Transverse colon (tissue), 4 donors: ENCODE measurements at regions not wholly inside any gene's neighbourhood (a gene's known extent, or its start where the extent isn't known, plus 50 kb on each side); places are given as distances from the start of the nearest gene placed in this dataset.

Experiments
- DNase-seq: peaks from one replicate; pipeline ENCODE4 v3.0.0-alpha.2; 2019
- H3K27ac ChIP-seq, 4 donors: fragments of 200-600 bp; sonication (generic); 2 replicates each; pipeline ENCODE4 v1.5.1; 2016 to 2018; ENCODE audit warnings: inconsistent platforms in 4 of 4
- H3K27me3 ChIP-seq: fragments of 200-600 bp; sonication (generic); 2 replicates; pipeline ENCODE4 v1.5.1; 2017; ENCODE audit warnings: inconsistent platforms
- H3K36me3 ChIP-seq, 4 donors: fragments of 200-600 bp; sonication (generic); 2 replicates each; pipeline ENCODE4 v1.5.1; 2017 to 2019; ENCODE audit warnings: inconsistent platforms in 4 of 4
- H3K4me1 ChIP-seq, 4 donors: fragments of 200-600 bp; sonication (generic); 2 replicates each; pipeline ENCODE4 v1.5.1; 2017 to 2020; ENCODE audit warnings: inconsistent platforms in 4 of 4
- H3K4me3 ChIP-seq, 4 donors: fragments of 200-600 bp; sonication (generic); 1 replicate in 1 of 4; 2 replicates in 3 of 4; pipeline versions ENCODE4 v1.5.1 to v1.6.1; 2017 to 2019; ENCODE audit warnings: inconsistent platforms in 4 of 4
- H3K9me3 ChIP-seq, 2 donors: fragments of 200-600 bp; sonication (generic); 2 replicates each; pipeline ENCODE4 v1.5.1; 2017 to 2019; ENCODE audit warnings: inconsistent platforms in 2 of 2
- CTCF ChIP-seq, 5 experiments: fragments of 200-600 bp in 3 of 5; fragments of 450-650 bp in 2 of 5; sonication (generic) in 3 of 5; IDR thresholded peaks; 1 replicate in 2 of 5; 2 replicates in 3 of 5; pipeline ENCODE4 v1.5.1; 2016 to 2017; ENCODE audit warnings: antibody characterized with exemption in 5 of 5, inconsistent platforms in 3 of 5, mild to moderate bottlenecking in 2 of 5, moderate library complexity in 1 of 5
- EP300 ChIP-seq: sonication (generic); formaldehyde crosslinking; IDR thresholded peaks from one replicate; pipeline ENCODE4 v1.6.1; 2017; ENCODE audit warnings: antibody characterized with exemption, low read depth
- POLR2A ChIP-seq: fragments of 450-650 bp; IDR thresholded peaks from one replicate; pipeline ENCODE4 v1.6.1; 2016; ENCODE audit warnings: antibody characterized with exemption, mild to moderate bottlenecking, moderate library complexity
- POLR2AphosphoS5 ChIP-seq, 3 donors: sonication (generic); formaldehyde crosslinking; IDR thresholded peaks; one replicate each; pipeline ENCODE4 v1.6.1; 2016; ENCODE audit warnings: antibody characterized with exemption in 3 of 3
- WGBS, 2 donors: methylation state at CpG; one replicate each; pipeline ENCODE4 v1.1.5; 2018; ENCODE audit warnings: low coverage in 1 of 2; 5-methylcytosine and 5-hydroxymethylcytosine counted together
- in situ Hi-C, 4 donors: fragments of 200-750 bp; cut with MboI; loops; one replicate each; pipeline versions ENCODE4 v1.15.0 to v1.15.1; 2017; ENCODE audit warnings: low sequenced_read_pairs in 3 of 4, low pct_ligation_motif_present in 1 of 4, low pct_unique_long_range_greater_than_20kb in 1 of 4
- intact Hi-C: fragments of 100-400 bp; cut with DNase I; formaldehyde crosslinking; loops from one replicate; pipeline ENCODE4 v1.15.1; 2023; ENCODE audit warnings: low total_unique reads

GRCh38 chr15:87207990-87208580, 1048.5 kb downstream of the NTRK3 start:
- Histone ChIP-seq H3K9me3 (no peaks in the 10 kb centered on the region), H3K27ac (no peak overlapping the region), H3K27me3 (no peaks in the 10 kb centered on the region), H3K36me3 (no peaks in the 10 kb centered on the region), H3K4me3 (no peak overlapping the region), H3K4me1 (no peaks in the 10 kb centered on the region)
- DNase-seq: no peak
- intact Hi-C loops: no loop called here
- TF ChIP-seq CTCF (IDR thresholded peaks at IDR 0.05) (no peak), EP300 (no peak), POLR2AphosphoS5 (IDR thresholded peaks at IDR 0.05) (no peak), POLR2A (no peak)
- in situ Hi-C loops: no loop called here

GRCh38 chr15:87207251-87207650, 1049.3 kb downstream of the NTRK3 start:
- H3K4me1 ChIP-seq: no peaks in the 10 kb centered on the region
- no peaks in the 10 kb centered on the region for H3K36me3 ChIP-seq
- in situ Hi-C loops (no loop called here), intact Hi-C loops (no loop called here)
- DNase-seq: no peak
- WGBS, 2 donors: 71% methylated on average over 2 of the region's 2 CpGs; no CpG with 5 or more reads in 1 of the 2 donors
- H3K9me3 ChIP-seq: no peaks in the 10 kb centered on the region
- TF ChIP-seq POLR2A (no peak), EP300 (no peak), CTCF (IDR thresholded peaks at IDR 0.05) (no peak), POLR2AphosphoS5 (IDR thresholded peaks at IDR 0.05) (no peak)
- H3K27ac ChIP-seq: no peak overlapping the region
- H3K4me3 ChIP-seq: no peak overlapping the region
- no peaks in the 10 kb centered on the region for H3K27me3 ChIP-seq

GRCh38 chr15:87201986-87202385, 1054.6 kb downstream of the NTRK3 start:
- Histone ChIP-seq H3K27me3 (no peaks in the 10 kb centered on the region), H3K9me3 (no peaks in the 10 kb centered on the region), H3K36me3 (no peaks in the 10 kb centered on the region), H3K27ac (no peak overlapping the region), H3K4me1 (no peaks in the 10 kb centered on the region), H3K4me3 (no peak overlapping the region)
- in situ Hi-C loops (no loop called here), intact Hi-C loops (no loop called here)
- TF ChIP-seq POLR2A: no peak
- no peak for TF ChIP-seq EP300
- no peak for TF ChIP-seq CTCF (IDR thresholded peaks at IDR 0.05)
- no peak for TF ChIP-seq POLR2AphosphoS5 (IDR thresholded peaks at IDR 0.05)
- 36 to 72% methylated on average over 2 of the region's 2 CpGs for WGBS, 2 donors
- no peak for DNase-seq

- no peak for DNase-seq
- Histone ChIP-seq H3K27ac (no peak overlapping the region), H3K4me1 (no peaks in the 10 kb centered on the region), H3K27me3 (no peaks in the 10 kb centered on the region), H3K4me3 (no peak overlapping the region), H3K9me3 (no peaks in the 10 kb centered on the region), H3K36me3 (no peaks in the 10 kb centered on the region)
- no peak for TF ChIP-seq POLR2AphosphoS5 (IDR thresholded peaks at IDR 0.05)
- TF ChIP-seq CTCF (IDR thresholded peaks at IDR 0.05): no peak
- TF ChIP-seq EP300: no peak
- intact Hi-C loops: no loop called here
- 65 to 73% methylated on average over 2 of the region's 2 CpGs for WGBS, 2 donors
- in situ Hi-C loops: no loop called here
These were observed 1056.4 kb downstream of the NTRK3 start for GRCh38 chr15:87200149-87200548.
